H1 (cell line): ENCODE measurements at regions not wholly inside any gene's neighbourhood (a gene's known extent, or its start where the extent isn't known, plus 50 kb on each side); places are given as distances from the start of the nearest gene placed in this dataset.
"Not testable (repeated sequence)": the region's sequence is repeated elsewhere in the genome, so short reads cannot be mapped to it uniquely, and the experiment has no call there.

ENCODE experiments used
- CTCF ChIA-PET: fragments of 300-600 bp; sonication (Branson Sonifier 250); formaldehyde crosslinking; loops from one replicate; lab custom pipeline; 2021; ENCODE audit not compliant: partially characterized antibody; lab: Charles Lee
- POLR2A ChIA-PET: fragments of 300-600 bp; sonication (Branson Sonifier 250); formaldehyde crosslinking; loops from one replicate; lab custom pipeline; 2021; ENCODE audit warnings: inconsistent platforms; ENCODE audit not compliant: partially characterized antibody; lab: Charles Lee
- DNase-seq, 2 experiments: peaks; one replicate each; pipeline versions ENCODE4 v3.0.0 to v3.0.0-alpha.2; 2010 to 2022; ENCODE audit warnings: low spot score in 2 of 2, low read depth in 1 of 2, mixed read lengths in 1 of 2
- FAIRE-seq: peaks from 2 replicates; lab custom pipeline; 2011; peaks lifted over from hg19 to GRCh38; lab: Jason Lieb, UNC
- H2AFZ ChIP-seq: 2 replicates; pipeline ENCODE4 v1.8.1; 2012; ENCODE audit warnings: low read length, inconsistent platforms
- H2AK5ac ChIP-seq: 2 replicates; pipeline ENCODE4 v1.6.1; 2013; ENCODE audit warnings: low read depth, low read length
- H2BK120ac ChIP-seq: replicated peaks from 2 replicates; pipeline ENCODE3; 2013; ENCODE audit warnings: low read depth, low read length, inconsistent platforms
- H2BK12ac ChIP-seq: 2 replicates; pipeline ENCODE4 v1.6.1; 2013; ENCODE audit warnings: low read depth, low read length
- H2BK15ac ChIP-seq: 2 replicates; pipeline ENCODE4 v1.6.1; 2013; ENCODE audit warnings: low read length
- H2BK20ac ChIP-seq: 2 replicates; pipeline ENCODE4 v1.6.1; 2013; ENCODE audit warnings: low read length
- H2BK5ac ChIP-seq: 2 replicates; pipeline ENCODE4 v1.6.1; 2013; ENCODE audit warnings: low read depth, low read length
- H3K14ac ChIP-seq: 2 replicates; pipeline ENCODE4 v1.6.1; 2013; ENCODE audit warnings: inconsistent platforms; ENCODE audit not compliant: insufficient read length
- H3K18ac ChIP-seq: 2 replicates; pipeline ENCODE4 v1.6.1; 2013; ENCODE audit warnings: low read length; ENCODE audit errors: extremely low read depth
- H3K23ac ChIP-seq: 2 replicates; pipeline ENCODE4 v1.6.1; 2013; ENCODE audit warnings: inconsistent platforms; ENCODE audit not compliant: insufficient read length
- H3K23me2 ChIP-seq: 2 replicates; pipeline ENCODE4 v1.6.1; 2013; ENCODE audit warnings: low read depth, low read length
- H3K27ac ChIP-seq: 2 replicates; pipeline ENCODE4 v1.6.1; 2011; ENCODE audit warnings: low read depth, low read length, inconsistent platforms
- H3K27me3 ChIP-seq, 4 experiments: replicated peaks in 1 of 4; 1 replicate in 1 of 4; 2 replicates in 3 of 4; pipeline versions ENCODE4 v1.6.1 to v1.8.1; 2011 to 2013; ENCODE audit warnings: low read length in 3 of 4, mild to moderate bottlenecking in 3 of 4, inconsistent platforms in 2 of 4, mixed read lengths in 2 of 4, moderate library complexity in 1 of 4; ENCODE audit not compliant: control insufficient read depth in 3 of 4, insufficient read depth in 3 of 4; ENCODE audit errors: extremely low read depth in 1 of 4
- H3K36me3 ChIP-seq, 4 experiments: 2 replicates each; pipeline versions ENCODE4 v1.6.1 to v1.8.1; 2011 to 2013; ENCODE audit warnings: mild to moderate bottlenecking in 4 of 4, low read length in 3 of 4, moderate library complexity in 2 of 4, control low read depth in 1 of 4, inconsistent platforms in 1 of 4; ENCODE audit not compliant: insufficient read depth in 4 of 4, control insufficient read depth in 2 of 4
- H3K4ac ChIP-seq: replicated peaks from 2 replicates; pipeline ENCODE3; 2013; ENCODE audit warnings: low read length, low read depth, mixed read lengths, inconsistent platforms; ENCODE audit not compliant: insufficient read length
- H3K4me1 ChIP-seq, 4 experiments: replicated peaks in 1 of 4; 1 replicate in 1 of 4; 2 replicates in 3 of 4; pipeline versions ENCODE4 v1.6.1 to v1.8.1; 2011 to 2013; ENCODE audit warnings: low read length in 3 of 4, inconsistent platforms in 2 of 4, mixed read lengths in 1 of 4; ENCODE audit not compliant: insufficient read depth in 4 of 4, control insufficient read depth in 3 of 4
- H3K4me2 ChIP-seq, 2 experiments: 2 replicates each; pipeline versions ENCODE4 v1.6.1 to v1.8.1; 2011 to 2013; ENCODE audit warnings: low read depth in 2 of 2, low read length in 2 of 2, control low read depth in 1 of 2, inconsistent platforms in 1 of 2, mild to moderate bottlenecking in 1 of 2; ENCODE audit not compliant: insufficient read depth in 1 of 2
- H3K4me3 ChIP-seq, 4 experiments: fragments of 200-600, 300-600 bp in 1 of 4; sonication (generic), shearing (Covaris generic), sonication (Bioruptor Twin) in 1 of 4; 2 replicates each; pipeline versions ENCODE4 v1.5.1 to v1.8.1; 2011 to 2016; ENCODE audit warnings: low read length in 4 of 4, low read depth in 3 of 4, control low read depth in 2 of 4, inconsistent platforms in 2 of 4, mild to moderate bottlenecking in 2 of 4, mixed read lengths in 1 of 4, moderate library complexity in 1 of 4; ENCODE audit not compliant: insufficient read depth in 2 of 4; ENCODE audit errors: extremely low read depth in 1 of 4
- H3K56ac ChIP-seq: replicated peaks from 2 replicates; pipeline ENCODE3; 2013; ENCODE audit warnings: low read depth, mild to moderate bottlenecking, mixed read lengths, low read length, inconsistent platforms; ENCODE audit not compliant: insufficient read length
- H3K79me1 ChIP-seq: 2 replicates; pipeline ENCODE4 v1.6.1; 2013; ENCODE audit warnings: low read depth, low read length, control low read depth
- H3K79me2 ChIP-seq, 2 experiments: 2 replicates each; pipeline versions ENCODE4 v1.6.1 to v1.8.1; 2012 to 2013; ENCODE audit warnings: low read length in 2 of 2, mild to moderate bottlenecking in 2 of 2, inconsistent platforms in 1 of 2; ENCODE audit not compliant: insufficient read depth in 2 of 2, control insufficient read depth in 1 of 2
- H3K9ac ChIP-seq, 4 experiments: replicated peaks in 1 of 4; 1 replicate in 1 of 4; 2 replicates in 3 of 4; pipeline versions ENCODE4 v1.6.1 to v1.8.1; 2011 to 2013; ENCODE audit warnings: low read depth in 3 of 4, low read length in 3 of 4, control low read depth in 2 of 4, mild to moderate bottlenecking in 2 of 4, moderate library complexity in 2 of 4, inconsistent platforms in 1 of 4; ENCODE audit errors: extremely low read depth in 1 of 4
- H3K9me3 ChIP-seq, 2 experiments: 2 replicates each; pipeline versions ENCODE4 v1.6.1 to v1.8.1; 2012 to 2013; ENCODE audit warnings: mild to moderate bottlenecking in 2 of 2, moderate library complexity in 2 of 2, control low read depth in 1 of 2, inconsistent platforms in 1 of 2, low read depth in 1 of 2, low read length in 1 of 2, mixed read lengths in 1 of 2; ENCODE audit not compliant: insufficient read depth in 2 of 2
- H4K20me1 ChIP-seq, 2 experiments: replicated peaks in 1 of 2; 2 replicates each; pipeline versions ENCODE3 to v1.8.1; 2011 to 2013; ENCODE audit warnings: inconsistent platforms in 2 of 2, low read length in 2 of 2, mild to moderate bottlenecking in 1 of 2; ENCODE audit not compliant: insufficient read depth in 2 of 2, control insufficient read depth in 1 of 2
- H4K5ac ChIP-seq: 2 replicates; pipeline ENCODE4 v1.6.1; 2013; ENCODE audit warnings: low read length, low read depth, mixed read lengths, inconsistent platforms; ENCODE audit not compliant: insufficient read length
- H4K8ac ChIP-seq: 2 replicates; pipeline ENCODE4 v1.8.0; 2013; ENCODE audit warnings: mild to moderate bottlenecking, moderate library complexity, low read length, inconsistent platforms; ENCODE audit not compliant: insufficient read depth; ENCODE audit errors: extremely low read depth
- H4K91ac ChIP-seq: replicated peaks from 2 replicates; pipeline ENCODE3; 2013; ENCODE audit warnings: low read length, mixed read lengths, inconsistent platforms; ENCODE audit not compliant: insufficient read length
- WGBS, 2 experiments: shearing (Covaris generic) in 1 of 2; methylation state at CpG; one replicate each; pipeline versions ENCODE4 v1.1.6 to v1.1.7; 2013 to 2015; ENCODE audit warnings: low lambda C conversion rate in 2 of 2, mixed read lengths in 2 of 2, inconsistent platforms in 1 of 2, low coverage in 1 of 2, missing lambda C conversion rate in 1 of 2; ENCODE audit not compliant: insufficient replicate concordance in 2 of 2, insufficient coverage in 1 of 2, insufficient read length in 1 of 2; ENCODE audit errors: extremely low coverage in 1 of 2, missing lambda C conversion rate in 1 of 2; 5-methylcytosine and 5-hydroxymethylcytosine counted together

GRCh38 chr1:146415017-146415416, 186.2 kb upstream of the NOTCH2NLA start:
- H3K79me1 ChIP-seq, FAIRE-seq, H3K36me3 ChIP-seq, H3K23ac ChIP-seq, H2BK5ac ChIP-seq, H2BK15ac ChIP-seq, H3K9me3 ChIP-seq, H3K27me3 ChIP-seq, H4K5ac ChIP-seq, H2AK5ac ChIP-seq, H3K4me2 ChIP-seq, H3K18ac ChIP-seq, H2BK12ac ChIP-seq, H4K20me1 ChIP-seq, H3K9ac ChIP-seq, H3K27ac ChIP-seq, DNase-seq, POLR2A ChIA-PET, H3K23me2 ChIP-seq, H3K56ac ChIP-seq, H3K4me1 ChIP-seq, H4K8ac ChIP-seq, H3K4me3 ChIP-seq, H2BK20ac ChIP-seq, H3K4ac ChIP-seq, H3K79me2 ChIP-seq, CTCF ChIA-PET, H3K14ac ChIP-seq, H2AFZ ChIP-seq, H2BK120ac ChIP-seq, H4K91ac ChIP-seq: not testable (repeated sequence)
- WGBS, 2 experiments, result 81% methylated on average over 5 of the region's 7 CpGs; no CpG with 5 or more reads in 1 of the 2 experiments

- H3K79me2 ChIP-seq, H3K4me1 ChIP-seq, H4K91ac ChIP-seq, H3K18ac ChIP-seq, H3K56ac ChIP-seq, POLR2A ChIA-PET, H2AK5ac ChIP-seq, H3K4me3 ChIP-seq, H3K23me2 ChIP-seq, H4K20me1 ChIP-seq, H3K9me3 ChIP-seq, H3K27ac ChIP-seq, H3K23ac ChIP-seq, H4K5ac ChIP-seq, FAIRE-seq, H3K14ac ChIP-seq, H2BK15ac ChIP-seq, H3K27me3 ChIP-seq, H3K36me3 ChIP-seq, H4K8ac ChIP-seq, H2BK12ac ChIP-seq, H3K9ac ChIP-seq, H2BK20ac ChIP-seq, H3K79me1 ChIP-seq, H3K4ac ChIP-seq, H2BK5ac ChIP-seq, DNase-seq, H3K4me2 ChIP-seq, CTCF ChIA-PET, H2AFZ ChIP-seq, H2BK120ac ChIP-seq: not testable (repeated sequence)
- WGBS, 2 experiments, result 70% methylated on average over 2 of the region's 6 CpGs; no CpG with 5 or more reads in 1 of the 2 experiments
Measured at GRCh38 chr1:146413911-146414310, 185.1 kb upstream of the NOTCH2NLA start.
